ENCODE measurements at regions not wholly inside any gene's neighbourhood (a gene's known extent, or its start where the extent isn't known, plus 50 kb on each side); places are given as distances from the start of the nearest gene placed in this dataset.

- no peak for TF ChIP-seq POLR2AphosphoS5 (IDR thresholded peaks at IDR 0.05; ENCODE audit: insufficient read depth in 1 of 2, low read depth in 1 of 2)
- TF ChIP-seq CTCF (IDR thresholded peaks at IDR 0.05), result no peak
Observed at GRCh38 chr13:50521006-50521830, 322.3 kb downstream of the DLEU7 start.

Measured in vagina (tissue), 2 donors.